ENCODE measurements at regions not wholly inside any gene's neighbourhood (a gene's known extent, or its start where the extent isn't known, plus 50 kb on each side); places are given as distances from the start of the nearest gene placed in this dataset.

- Histone ChIP-seq H3K4me3 (replicated peaks; ENCODE audit: insufficient read depth, low read length) (no peak overlapping the region), H3K27ac (replicated peaks) (no peak overlapping the region), H3K27me3 (ENCODE audit: insufficient read depth, poor library complexity, severe bottlenecking) (peaks cover 8% of the 10 kb centered on the region)
- TF ChIP-seq REST (IDR thresholded peaks at IDR 0.05; ENCODE audit: insufficient replicate concordance, low read depth), result no peak
- no peak for TF ChIP-seq CTCF (IDR thresholded peaks at IDR 0.05; ENCODE audit: insufficient read depth, low read length)
- no peak for TF ChIP-seq SPI1 (IDR thresholded peaks at IDR 0.05; ENCODE audit: borderline replicate concordance, low read depth)
- no peak for TF ChIP-seq POLR2AphosphoS5 (IDR thresholded peaks at IDR 0.05; ENCODE audit: low read depth)
- TF ChIP-seq GABPA (IDR thresholded peaks at IDR 0.05; ENCODE audit: low read depth), result no peak
- no peak for DNase-seq (ENCODE audit: low read depth in 1 of 2, low spot score in 1 of 2)
These were observed 80.0 kb upstream of the EYA2 start for GRCh38 chr20:46814366-46815232.

GRCh38 chr20:46816097-46816496, 78.5 kb upstream of the EYA2 start:
- no peak for TF ChIP-seq POLR2AphosphoS5 (IDR thresholded peaks at IDR 0.05; ENCODE audit: low read depth)
- no peak for TF ChIP-seq CTCF (IDR thresholded peaks at IDR 0.05; ENCODE audit: insufficient read depth, low read length)
- no peak for TF ChIP-seq SPI1 (IDR thresholded peaks at IDR 0.05; ENCODE audit: borderline replicate concordance, low read depth)
- TF ChIP-seq GABPA (IDR thresholded peaks at IDR 0.05; ENCODE audit: low read depth), result no peak
- no peak for TF ChIP-seq REST (IDR thresholded peaks at IDR 0.05; ENCODE audit: insufficient replicate concordance, low read depth)
- Histone ChIP-seq H3K27me3 (ENCODE audit: insufficient read depth, poor library complexity, severe bottlenecking) (peaks cover 8% of the 10 kb centered on the region), H3K4me3 (replicated peaks; ENCODE audit: insufficient read depth, low read length) (no peak overlapping the region), H3K27ac (replicated peaks) (no peak overlapping the region)
- no peak for DNase-seq (ENCODE audit: low read depth in 1 of 2, low spot score in 1 of 2)

- Histone ChIP-seq H3K4me3 (replicated peaks; ENCODE audit: insufficient read depth, low read length) (no peak overlapping the region), H3K27ac (replicated peaks) (no peak overlapping the region), H3K27me3 (ENCODE audit: insufficient read depth, poor library complexity, severe bottlenecking) (peaks cover 8% of the 10 kb centered on the region)
- TF ChIP-seq REST (IDR thresholded peaks at IDR 0.05; ENCODE audit: insufficient replicate concordance, low read depth) (no peak), POLR2AphosphoS5 (IDR thresholded peaks at IDR 0.05; ENCODE audit: low read depth) (no peak), CTCF (IDR thresholded peaks at IDR 0.05; ENCODE audit: insufficient read depth, low read length) (no peak), GABPA (IDR thresholded peaks at IDR 0.05; ENCODE audit: low read depth) (no peak), SPI1 (IDR thresholded peaks at IDR 0.05; ENCODE audit: borderline replicate concordance, low read depth) (no peak)
- DNase-seq (ENCODE audit: low read depth in 1 of 2, low spot score in 1 of 2), result no peak
These were observed 77.6 kb upstream of the EYA2 start for GRCh38 chr20:46816886-46817638.
